ENCODE measurements at regions not wholly inside any gene's neighbourhood (a gene's known extent, or its start where the extent isn't known, plus 50 kb on each side); places are given as distances from the start of the nearest gene placed in this dataset.
A peak's percentile ranks its signal among the peaks of the same experiment; 100 is the strongest.

- TF ChIP-seq, protein P1, sequence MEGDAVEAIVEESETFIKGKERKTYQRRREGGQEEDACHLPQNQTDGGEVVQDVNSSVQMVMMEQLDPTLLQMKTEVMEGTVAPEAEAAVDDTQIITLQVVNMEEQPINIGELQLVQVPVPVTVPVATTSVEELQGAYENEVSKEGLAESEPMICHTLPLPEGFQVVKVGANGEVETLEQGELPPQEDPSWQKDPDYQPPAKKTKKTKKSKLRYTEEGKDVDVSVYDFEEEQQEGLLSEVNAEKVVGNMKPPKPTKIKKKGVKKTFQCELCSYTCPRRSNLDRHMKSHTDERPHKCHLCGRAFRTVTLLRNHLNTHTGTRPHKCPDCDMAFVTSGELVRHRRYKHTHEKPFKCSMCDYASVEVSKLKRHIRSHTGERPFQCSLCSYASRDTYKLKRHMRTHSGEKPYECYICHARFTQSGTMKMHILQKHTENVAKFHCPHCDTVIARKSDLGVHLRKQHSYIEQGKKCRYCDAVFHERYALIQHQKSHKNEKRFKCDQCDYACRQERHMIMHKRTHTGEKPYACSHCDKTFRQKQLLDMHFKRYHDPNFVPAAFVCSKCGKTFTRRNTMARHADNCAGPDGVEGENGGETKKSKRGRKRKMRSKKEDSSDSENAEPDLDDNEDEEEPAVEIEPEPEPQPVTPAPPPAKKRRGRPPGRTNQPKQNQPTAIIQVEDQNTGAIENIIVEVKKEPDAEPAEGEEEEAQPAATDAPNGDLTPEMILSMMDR (conservative IDR thresholded peaks at IDR 0.05; ENCODE audit: low read depth in 2 of 2): peak; percentile 6 to 51; a peak in 2 of 4 replicates
- TF ChIP-seq, protein P2, sequence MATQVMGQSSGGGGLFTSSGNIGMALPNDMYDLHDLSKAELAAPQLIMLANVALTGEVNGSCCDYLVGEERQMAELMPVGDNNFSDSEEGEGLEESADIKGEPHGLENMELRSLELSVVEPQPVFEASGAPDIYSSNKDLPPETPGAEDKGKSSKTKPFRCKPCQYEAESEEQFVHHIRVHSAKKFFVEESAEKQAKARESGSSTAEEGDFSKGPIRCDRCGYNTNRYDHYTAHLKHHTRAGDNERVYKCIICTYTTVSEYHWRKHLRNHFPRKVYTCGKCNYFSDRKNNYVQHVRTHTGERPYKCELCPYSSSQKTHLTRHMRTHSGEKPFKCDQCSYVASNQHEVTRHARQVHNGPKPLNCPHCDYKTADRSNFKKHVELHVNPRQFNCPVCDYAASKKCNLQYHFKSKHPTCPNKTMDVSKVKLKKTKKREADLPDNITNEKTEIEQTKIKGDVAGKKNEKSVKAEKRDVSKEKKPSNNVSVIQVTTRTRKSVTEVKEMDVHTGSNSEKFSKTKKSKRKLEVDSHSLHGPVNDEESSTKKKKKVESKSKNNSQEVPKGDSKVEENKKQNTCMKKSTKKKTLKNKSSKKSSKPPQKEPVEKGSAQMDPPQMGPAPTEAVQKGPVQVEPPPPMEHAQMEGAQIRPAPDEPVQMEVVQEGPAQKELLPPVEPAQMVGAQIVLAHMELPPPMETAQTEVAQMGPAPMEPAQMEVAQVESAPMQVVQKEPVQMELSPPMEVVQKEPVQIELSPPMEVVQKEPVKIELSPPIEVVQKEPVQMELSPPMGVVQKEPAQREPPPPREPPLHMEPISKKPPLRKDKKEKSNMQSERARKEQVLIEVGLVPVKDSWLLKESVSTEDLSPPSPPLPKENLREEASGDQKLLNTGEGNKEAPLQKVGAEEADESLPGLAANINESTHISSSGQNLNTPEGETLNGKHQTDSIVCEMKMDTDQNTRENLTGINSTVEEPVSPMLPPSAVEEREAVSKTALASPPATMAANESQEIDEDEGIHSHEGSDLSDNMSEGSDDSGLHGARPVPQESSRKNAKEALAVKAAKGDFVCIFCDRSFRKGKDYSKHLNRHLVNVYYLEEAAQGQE (IDR thresholded peaks at IDR 0.05; ENCODE audit: unreplicated experiment): no peak
- TF ChIP-seq EZH2 (IDR thresholded peaks at IDR 0.05; ENCODE audit: low read depth, unreplicated experiment) (no peak), JUNB (IDR thresholded peaks at IDR 0.05; ENCODE audit: unreplicated experiment) (no peak), CREB1 (CRISPR knock-in tag; IDR thresholded peaks at IDR 0.05; ENCODE audit: low read depth) (no peak), NANOG (IDR thresholded peaks at IDR 0.05; ENCODE audit: borderline replicate concordance) (no peak), POLR2AphosphoS5 (IDR thresholded peaks at IDR 0.05; ENCODE audit: low read depth) (no peak), STAT1 (IDR thresholded peaks at IDR 0.05; ENCODE audit: unreplicated experiment) (no peak)
These were observed 199.0 kb downstream of the EMX2 start for GRCh38 chr10:117741524-117741923.

Data from GM23338 (cell line).